Astrocyte of the spinal cord (primary cell): ENCODE measurements at regions not wholly inside any gene's neighbourhood (a gene's known extent, or its start where the extent isn't known, plus 50 kb on each side); places are given as distances from the start of the nearest gene placed in this dataset.

Source experiments
- DNase-seq: peaks from one replicate; pipeline ENCODE4 v3.0.0; 2011; ENCODE audit warnings: low read depth, low spot score
- H3K4me3 ChIP-seq: 2 replicates; pipeline ENCODE4 v1.5.1; 2011; ENCODE audit warnings: low read depth, mild to moderate bottlenecking, low read length, moderate library complexity
- in situ Hi-C: cut with HindIII; loops from 2 replicates; pipeline ENCODE4 v1.10.0; 2017; ENCODE audit warnings: low sequenced_read_pairs
- TF ChIP-seq, protein P1 (sequence below): IDR thresholded peaks from 2 replicates; pipeline ENCODE4 v1.5.1; 2012; ENCODE audit warnings: low read depth, mild to moderate bottlenecking, low read length, inconsistent platforms

- no peak overlapping the region for H3K4me3 ChIP-seq
- no peak for DNase-seq
- in situ Hi-C loops, result no loop called here
- TF ChIP-seq, protein P1, sequence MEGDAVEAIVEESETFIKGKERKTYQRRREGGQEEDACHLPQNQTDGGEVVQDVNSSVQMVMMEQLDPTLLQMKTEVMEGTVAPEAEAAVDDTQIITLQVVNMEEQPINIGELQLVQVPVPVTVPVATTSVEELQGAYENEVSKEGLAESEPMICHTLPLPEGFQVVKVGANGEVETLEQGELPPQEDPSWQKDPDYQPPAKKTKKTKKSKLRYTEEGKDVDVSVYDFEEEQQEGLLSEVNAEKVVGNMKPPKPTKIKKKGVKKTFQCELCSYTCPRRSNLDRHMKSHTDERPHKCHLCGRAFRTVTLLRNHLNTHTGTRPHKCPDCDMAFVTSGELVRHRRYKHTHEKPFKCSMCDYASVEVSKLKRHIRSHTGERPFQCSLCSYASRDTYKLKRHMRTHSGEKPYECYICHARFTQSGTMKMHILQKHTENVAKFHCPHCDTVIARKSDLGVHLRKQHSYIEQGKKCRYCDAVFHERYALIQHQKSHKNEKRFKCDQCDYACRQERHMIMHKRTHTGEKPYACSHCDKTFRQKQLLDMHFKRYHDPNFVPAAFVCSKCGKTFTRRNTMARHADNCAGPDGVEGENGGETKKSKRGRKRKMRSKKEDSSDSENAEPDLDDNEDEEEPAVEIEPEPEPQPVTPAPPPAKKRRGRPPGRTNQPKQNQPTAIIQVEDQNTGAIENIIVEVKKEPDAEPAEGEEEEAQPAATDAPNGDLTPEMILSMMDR, result no peak
These were observed 115.7 kb downstream of the GYPC start for GRCh38 chr2:126771501-126772195.

GRCh38 chr2:126774290-126774689, 118.3 kb downstream of the GYPC start:
- in situ Hi-C loops, result no loop called here
- DNase-seq, result no peak
- TF ChIP-seq, protein P1, result no peak
- no peak overlapping the region for H3K4me3 ChIP-seq

DNA sequence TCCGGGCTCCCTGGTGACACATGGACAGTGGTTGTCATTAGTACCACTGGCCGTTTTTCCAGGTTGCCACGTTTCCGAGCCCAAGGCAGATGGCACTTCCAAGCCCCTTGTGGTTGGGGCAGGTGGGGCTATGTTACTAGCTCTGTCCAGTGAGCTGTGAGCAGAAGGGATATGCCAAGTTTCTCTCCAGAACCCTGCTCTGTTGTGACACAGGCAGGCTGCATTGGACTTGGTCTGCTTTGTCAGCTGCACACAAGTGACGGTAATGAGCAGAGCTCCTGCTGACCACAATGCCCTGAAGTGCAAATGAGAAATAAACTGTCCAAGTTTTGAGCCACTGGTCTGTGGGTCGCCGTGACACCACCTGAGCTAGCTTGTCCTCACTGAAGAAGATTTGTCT, 118.8 kb downstream of the GYPC start:
- in situ Hi-C loops, result no loop called here
- TF ChIP-seq, protein P1, result no peak
- DNase-seq, result no peak
- no peak overlapping the region for H3K4me3 ChIP-seq

DNA sequence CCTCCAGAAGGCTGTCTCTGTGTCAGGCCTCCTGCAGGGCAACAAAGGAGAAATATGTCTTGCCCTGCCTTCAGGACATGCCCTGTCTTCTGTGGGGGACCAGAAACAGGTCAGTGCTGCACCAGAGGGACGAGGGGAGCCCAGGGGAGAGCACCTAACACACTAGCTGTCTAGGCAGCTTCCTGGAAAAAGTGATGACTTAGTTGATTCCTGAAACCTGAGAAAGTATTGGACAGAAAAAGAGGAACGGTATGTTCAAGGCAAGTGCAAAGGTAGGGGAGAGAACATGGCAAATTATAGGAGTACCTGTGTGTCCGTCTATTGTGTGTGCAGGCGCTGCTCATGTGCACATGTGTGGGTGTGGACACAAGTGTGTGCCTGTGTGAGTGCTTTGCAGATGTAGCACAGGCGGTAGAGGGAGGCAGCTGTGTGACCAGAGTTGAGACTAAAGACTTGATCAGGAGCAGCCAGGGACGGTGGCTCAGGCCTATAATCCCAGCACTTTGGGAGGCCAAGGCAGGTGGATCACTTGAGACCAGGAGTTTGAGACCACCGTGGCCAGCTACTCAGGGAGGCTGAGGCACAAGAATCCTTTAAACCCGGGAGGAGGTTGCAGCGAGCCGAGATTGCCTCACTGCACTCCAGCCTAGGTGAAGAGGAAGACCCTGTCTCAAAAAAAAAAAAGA, 119.5 kb downstream of the GYPC start:
- TF ChIP-seq, protein P1, result no peak
- no peak overlapping the region for H3K4me3 ChIP-seq
- in situ Hi-C loops, result no loop called here
- DNase-seq, result no peak

- no peak for DNase-seq
- no peak overlapping the region for H3K4me3 ChIP-seq
- in situ Hi-C loops, result no loop called here
- TF ChIP-seq, protein P1, result no peak
These were observed 120.3 kb downstream of the GYPC start for GRCh38 chr2:126776255-126776654.

GRCh38 chr2:126776692-126777619, 121.0 kb downstream of the GYPC start:
- TF ChIP-seq, protein P1, result peak; percentile 95
- in situ Hi-C loops, result no loop called here
- peak; percentile 71 for DNase-seq
- H3K4me3 ChIP-seq, result peak overlapping the region; percentile 43
